ENCODE measurements at regions not wholly inside any gene's neighbourhood (a gene's known extent, or its start where the extent isn't known, plus 50 kb on each side); places are given as distances from the start of the nearest gene placed in this dataset.

- Histone ChIP-seq H2AFZ (ENCODE audit: low read depth, low read length) (no peak overlapping the region), H3K36me3 (replicated peaks; ENCODE audit: low read depth, low read length) (peaks cover 3% of the 10 kb centered on the region), H3K27me3 (ENCODE audit: low read depth, low read length) (no peaks in the 10 kb centered on the region), H3K4me1 (ENCODE audit: low read length) (peaks cover 11% of the 10 kb centered on the region), H3K9ac (ENCODE audit: low read length) (no peak overlapping the region), H3K9me3 (ENCODE audit: insufficient read depth, low read length) (peaks cover 9% of the 10 kb centered on the region; the same call in 1 of the 2 replicates), H4K20me1 (ENCODE audit: insufficient read depth, low read length) (no peaks in the 10 kb centered on the region), H3K4me3 (ENCODE audit: low read length) (no peak overlapping the region), H3K4me2 (ENCODE audit: low read length) (no peak overlapping the region), H3K27ac (ENCODE audit: low read length) (no peak overlapping the region), H3K79me2 (ENCODE audit: low read length) (no peaks in the 10 kb centered on the region)
- TF ChIP-seq EZH2phosphoT487 (IDR thresholded peaks at IDR 0.05; ENCODE audit: low read depth) (no peak), CTCF (IDR thresholded peaks at IDR 0.05; ENCODE audit: low read depth, low read length) (no peak)
These were observed 222.3 kb downstream of the KATNAL1 start for GRCh38 chr13:30085087-30085486.

- H2AFZ ChIP-seq (ENCODE audit: low read depth, low read length): no peak overlapping the region
- no peaks in the 10 kb centered on the region for H3K79me2 ChIP-seq (ENCODE audit: low read length)
- H4K20me1 ChIP-seq (ENCODE audit: insufficient read depth, low read length): no peaks in the 10 kb centered on the region
- H3K4me2 ChIP-seq (ENCODE audit: low read length): no peak overlapping the region
- no peaks in the 10 kb centered on the region for H3K4me1 ChIP-seq (ENCODE audit: low read length)
- TF ChIP-seq EZH2phosphoT487 (IDR thresholded peaks at IDR 0.05; ENCODE audit: low read depth) (no peak), CTCF (IDR thresholded peaks at IDR 0.05; ENCODE audit: low read depth, low read length) (no peak)
- H3K27me3 ChIP-seq (ENCODE audit: low read depth, low read length): no peaks in the 10 kb centered on the region
- peaks cover 9% of the 10 kb centered on the region; the same call in 1 of the 2 replicates for H3K9me3 ChIP-seq (ENCODE audit: insufficient read depth, low read length)
- peaks cover 3% of the 10 kb centered on the region for H3K36me3 ChIP-seq (replicated peaks; ENCODE audit: low read depth, low read length)
- H3K4me3 ChIP-seq (ENCODE audit: low read length): no peak overlapping the region
- H3K27ac ChIP-seq (ENCODE audit: low read length): no peak overlapping the region
- H3K9ac ChIP-seq (ENCODE audit: low read length): no peak overlapping the region
These were observed 225.0 kb downstream of the KATNAL1 start for GRCh38 chr13:30082391-30082790.

GRCh38 chr13:30081331-30081730, 226.0 kb downstream of the KATNAL1 start:
- H3K4me2 ChIP-seq (ENCODE audit: low read length): no peak overlapping the region
- H3K4me3 ChIP-seq (ENCODE audit: low read length): no peak overlapping the region
- H3K9ac ChIP-seq (ENCODE audit: low read length): no peak overlapping the region
- TF ChIP-seq EZH2phosphoT487 (IDR thresholded peaks at IDR 0.05; ENCODE audit: low read depth) (no peak), CTCF (IDR thresholded peaks at IDR 0.05; ENCODE audit: low read depth, low read length) (no peak)
- H3K9me3 ChIP-seq (ENCODE audit: insufficient read depth, low read length): peaks cover 9% of the 10 kb centered on the region; the same call in 1 of the 2 replicates
- H3K4me1 ChIP-seq (ENCODE audit: low read length): no peaks in the 10 kb centered on the region
- no peaks in the 10 kb centered on the region for H4K20me1 ChIP-seq (ENCODE audit: insufficient read depth, low read length)
- no peaks in the 10 kb centered on the region for H3K27me3 ChIP-seq (ENCODE audit: low read depth, low read length)
- peaks cover 3% of the 10 kb centered on the region for H3K36me3 ChIP-seq (replicated peaks; ENCODE audit: low read depth, low read length)
- H3K27ac ChIP-seq (ENCODE audit: low read length): no peak overlapping the region
- H3K79me2 ChIP-seq (ENCODE audit: low read length): no peaks in the 10 kb centered on the region
- H2AFZ ChIP-seq (ENCODE audit: low read depth, low read length): no peak overlapping the region

- Histone ChIP-seq H3K9me3 (ENCODE audit: insufficient read depth, low read length) (0 out of 2 replicates have a peak, but pooled peaks cover 3% of the 10 kb centered on the region), H3K27me3 (ENCODE audit: low read depth, low read length) (no peaks in the 10 kb centered on the region), H3K27ac (ENCODE audit: low read length) (no peak overlapping the region), H3K4me2 (ENCODE audit: low read length) (no peak overlapping the region), H3K79me2 (ENCODE audit: low read length) (no peaks in the 10 kb centered on the region), H3K4me1 (ENCODE audit: low read length) (no peaks in the 10 kb centered on the region), H3K9ac (ENCODE audit: low read length) (no peak overlapping the region), H3K4me3 (ENCODE audit: low read length) (no peak overlapping the region), H2AFZ (ENCODE audit: low read depth, low read length) (no peak overlapping the region), H3K36me3 (replicated peaks; ENCODE audit: low read depth, low read length) (no peaks in the 10 kb centered on the region), H4K20me1 (ENCODE audit: insufficient read depth, low read length) (no peaks in the 10 kb centered on the region)
- TF ChIP-seq EZH2phosphoT487 (IDR thresholded peaks at IDR 0.05; ENCODE audit: low read depth) (no peak), CTCF (IDR thresholded peaks at IDR 0.05; ENCODE audit: low read depth, low read length) (no peak)
These were observed 227.8 kb downstream of the KATNAL1 start for GRCh38 chr13:30079501-30079900.
